OCI-LY7 (cell line): ENCODE measurements at regions not wholly inside any gene's neighbourhood (a gene's known extent, or its start where the extent isn't known, plus 50 kb on each side); places are given as distances from the start of the nearest gene placed in this dataset.

Experiments
- BruUV-seq: library from RNA; stranded (reverse); fragments of 400-500 nt; replicated peaks from 2 replicates; lab custom pipeline; 2021; lab: Mats Ljungman, UMichigan
- CTCF ChIA-PET: fragments of 300-600 bp; sonication (Branson Sonifier 250); formaldehyde crosslinking; loops from one replicate; lab custom pipeline; 2022; ENCODE audit warnings: antibody characterized with exemption; ENCODE audit not compliant: unreplicated experiment; lab: Charles Lee
- POLR2A ChIA-PET: fragments of 300-600 bp; sonication (Branson Sonifier 250); formaldehyde crosslinking; loops from one replicate; lab custom pipeline; 2022; ENCODE audit warnings: antibody characterized with exemption; lab: Charles Lee
- DNase-seq: peaks from one replicate; pipeline ENCODE4 v3.0.0-alpha.2; 2015; ENCODE audit warnings: low spot score
- H2AFZ ChIP-seq: fragments of 200-600 bp; sonication (generic), shearing (Covaris generic); 2 replicates; pipeline ENCODE4 v1.6.1; 2014; ENCODE audit warnings: mild to moderate bottlenecking, antibody characterized with exemption, low read length, moderate library complexity
- H3K27ac ChIP-seq: fragments of 200-600 bp; sonication (generic); 2 replicates; pipeline ENCODE4 v1.5.1; 2014; ENCODE audit warnings: mixed run types, low read depth, mild to moderate bottlenecking, moderate library complexity, low read length, inconsistent platforms; ENCODE audit not compliant: poor library complexity, severe bottlenecking
- H3K36me3 ChIP-seq: fragments of 200-600 bp; sonication (generic); 2 replicates; pipeline ENCODE4 v1.6.1; 2014; ENCODE audit warnings: mild to moderate bottlenecking, antibody characterized with exemption, low read length, moderate library complexity, mixed read lengths; ENCODE audit not compliant: insufficient read depth
- H3K4me1 ChIP-seq: fragments of 200-600 bp; sonication (generic); 2 replicates; pipeline ENCODE4 v1.5.1; 2014; ENCODE audit warnings: mild to moderate bottlenecking, low read length; ENCODE audit not compliant: insufficient read depth, poor library complexity, severe bottlenecking
- H3K4me2 ChIP-seq: fragments of 200-600 bp; sonication (generic); 2 replicates; pipeline ENCODE4 v1.6.1; 2014; ENCODE audit warnings: mild to moderate bottlenecking, low read length
- H3K4me3 ChIP-seq: fragments of 200-600 bp; sonication (generic); 2 replicates; pipeline ENCODE4 v1.5.1; 2014; ENCODE audit warnings: mild to moderate bottlenecking, low read depth, low read length; ENCODE audit not compliant: poor library complexity, severe bottlenecking
- H3K79me2 ChIP-seq: fragments of 200-600 bp; sonication (generic); 2 replicates; pipeline ENCODE4 v1.6.1; 2016; ENCODE audit warnings: low read depth, mild to moderate bottlenecking, low read length, moderate library complexity, mixed read lengths; ENCODE audit not compliant: insufficient read depth
- H3K9me2 ChIP-seq: fragments of 200-600 bp; sonication (generic); 2 replicates; pipeline ENCODE4 v1.6.1; 2016; ENCODE audit warnings: mild to moderate bottlenecking, low read length, mixed read lengths; ENCODE audit not compliant: insufficient read depth
- H3K9me3 ChIP-seq: fragments of 200-600 bp; sonication (generic); 2 replicates; pipeline ENCODE4 v1.6.1; 2014; ENCODE audit warnings: mild to moderate bottlenecking, mixed run types, low read length, mixed read lengths
- H4K20me1 ChIP-seq: fragments of 200-600 bp; sonication (generic); 2 replicates; pipeline ENCODE4 v1.6.1; 2014; ENCODE audit warnings: mild to moderate bottlenecking, antibody characterized with exemption, low read length, moderate library complexity, mixed read lengths; ENCODE audit not compliant: insufficient read depth
- CTCF ChIP-seq: fragments of 200-600 bp; sonication (generic); conservative IDR thresholded peaks from 2 replicates; pipeline ENCODE4 v1.5.1; 2014; ENCODE audit warnings: mild to moderate bottlenecking, antibody characterized with exemption, low read length, moderate library complexity, mixed read lengths
- EZH2phosphoT487 ChIP-seq: fragments of 200-600 bp; sonication (generic); IDR thresholded peaks from 2 replicates; pipeline ENCODE4 v1.6.1; 2018; ENCODE audit warnings: low read depth, borderline replicate concordance, mild to moderate bottlenecking, mixed run types, antibody characterized with exemption, low read length, moderate library complexity, mixed read lengths
- intact Hi-C: fragments of 100-400 bp; cut with micrococcal nuclease; formaldehyde crosslinking; loops from one replicate; pipeline ENCODE4 v1.10.0; 2022; ENCODE audit not compliant: unreplicated experiment

GRCh38 chr10:71132321-71132810, 80.0 kb upstream of the UNC5B start:
- no peak overlapping the region for H3K4me3 ChIP-seq

GRCh38 chr10:71133710-71134686, 78.4 kb upstream of the UNC5B start:
- POLR2A ChIA-PET = interaction anchor here (0.5 to 1.6 kb wide), 5 partner anchors 33 to 589 kb away, joined by 3 to 7 read pairs (median 3); no protein-coding TSS in a partner anchor
- no TSS peak for BruUV-seq
- CTCF ChIA-PET = interaction anchor here (0.7 kb wide), 1 partner anchor 1091 kb away, joined by 5 read pairs; no protein-coding TSS in a partner anchor

More at GRCh38 chr10:71132321-71132810, 80.0 kb upstream of the UNC5B start:
- ChIA-PET POLR2A (interaction anchor here (1.6 kb wide), 1 partner anchor 34 kb away, joined by 3 read pairs; no protein-coding TSS in a partner anchor), CTCF (no interaction called here)
- no TSS peak for BruUV-seq
- H3K36me3 ChIP-seq = no peaks in the 10 kb centered on the region
- H3K9me3 ChIP-seq = no peaks in the 10 kb centered on the region
- intact Hi-C loops = no loop called here
- H3K4me2 ChIP-seq = no peak overlapping the region
- no peak overlapping the region for H3K27ac ChIP-seq
- H3K9me2 ChIP-seq = no peaks in the 10 kb centered on the region
- no peak for TF ChIP-seq EZH2phosphoT487
- H4K20me1 ChIP-seq = no peaks in the 10 kb centered on the region
- no peak for DNase-seq
- no peaks in the 10 kb centered on the region for H3K79me2 ChIP-seq
- H2AFZ ChIP-seq = no peak overlapping the region
- H3K4me1 ChIP-seq = no peaks in the 10 kb centered on the region

More at GRCh38 chr10:71133710-71134686, 78.4 kb upstream of the UNC5B start:
- Histone ChIP-seq H3K27ac (no peak overlapping the region), H2AFZ (no peak overlapping the region), H3K4me1 (no peaks in the 10 kb centered on the region), H3K9me3 (no peaks in the 10 kb centered on the region), H3K4me3 (no peak overlapping the region), H3K36me3 (no peaks in the 10 kb centered on the region), H3K79me2 (no peaks in the 10 kb centered on the region), H4K20me1 (no peaks in the 10 kb centered on the region), H3K9me2 (no peaks in the 10 kb centered on the region), H3K4me2 (no peak overlapping the region)
- intact Hi-C loops = no loop called here
- TF ChIP-seq EZH2phosphoT487 (no peak), CTCF (no peak)
- DNase-seq = no peak
